ENCODE measurements at regions not wholly inside any gene's neighbourhood (a gene's known extent, or its start where the extent isn't known, plus 50 kb on each side); places are given as distances from the start of the nearest gene placed in this dataset.

DNA sequence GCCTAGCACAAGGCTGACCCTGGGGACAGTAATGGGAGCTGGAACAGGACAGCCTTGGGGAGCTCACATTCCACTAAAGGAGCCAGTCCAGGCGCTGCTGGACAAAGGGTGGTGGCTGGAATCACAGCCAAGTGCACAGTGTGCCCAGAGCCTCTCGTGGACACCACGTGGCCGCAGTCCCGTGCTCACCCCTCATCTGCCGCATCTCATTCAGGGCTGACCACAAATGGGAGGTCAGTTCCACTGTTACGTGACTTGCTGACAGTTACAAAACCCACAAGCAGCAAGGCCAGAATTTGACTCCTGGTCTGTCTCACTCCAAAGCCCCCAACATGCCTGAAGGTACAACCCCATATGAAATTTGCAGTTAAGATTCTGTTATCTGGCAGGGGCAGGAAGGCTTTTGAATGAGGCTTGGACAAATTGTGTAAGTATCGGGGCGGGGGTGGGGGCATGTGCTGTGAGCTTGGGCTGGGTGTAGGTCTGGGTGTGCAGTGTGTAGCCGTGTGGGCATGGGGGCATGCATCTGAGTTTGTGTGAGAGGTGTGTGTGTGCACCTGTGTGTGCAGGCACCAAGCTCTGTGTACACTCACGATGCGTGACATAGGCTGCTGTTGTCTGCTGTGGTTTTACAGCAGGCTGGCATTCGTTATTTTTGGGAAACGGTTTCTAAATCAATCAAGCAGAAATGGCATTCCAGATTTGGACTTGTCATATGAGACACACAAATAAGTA, 301.7 kb downstream of the BRD1 start:
- no peak for TF ChIP-seq POLR2A (IDR thresholded peaks at IDR 0.05)
- TF ChIP-seq, protein P1, sequence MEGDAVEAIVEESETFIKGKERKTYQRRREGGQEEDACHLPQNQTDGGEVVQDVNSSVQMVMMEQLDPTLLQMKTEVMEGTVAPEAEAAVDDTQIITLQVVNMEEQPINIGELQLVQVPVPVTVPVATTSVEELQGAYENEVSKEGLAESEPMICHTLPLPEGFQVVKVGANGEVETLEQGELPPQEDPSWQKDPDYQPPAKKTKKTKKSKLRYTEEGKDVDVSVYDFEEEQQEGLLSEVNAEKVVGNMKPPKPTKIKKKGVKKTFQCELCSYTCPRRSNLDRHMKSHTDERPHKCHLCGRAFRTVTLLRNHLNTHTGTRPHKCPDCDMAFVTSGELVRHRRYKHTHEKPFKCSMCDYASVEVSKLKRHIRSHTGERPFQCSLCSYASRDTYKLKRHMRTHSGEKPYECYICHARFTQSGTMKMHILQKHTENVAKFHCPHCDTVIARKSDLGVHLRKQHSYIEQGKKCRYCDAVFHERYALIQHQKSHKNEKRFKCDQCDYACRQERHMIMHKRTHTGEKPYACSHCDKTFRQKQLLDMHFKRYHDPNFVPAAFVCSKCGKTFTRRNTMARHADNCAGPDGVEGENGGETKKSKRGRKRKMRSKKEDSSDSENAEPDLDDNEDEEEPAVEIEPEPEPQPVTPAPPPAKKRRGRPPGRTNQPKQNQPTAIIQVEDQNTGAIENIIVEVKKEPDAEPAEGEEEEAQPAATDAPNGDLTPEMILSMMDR (IDR thresholded peaks at IDR 0.05) = no peak

Data from esophagus squamous epithelium (tissue), 4 donors.